Adipocyte (in vitro differentiated cells): ENCODE measurements at regions not wholly inside any gene's neighbourhood (a gene's known extent, or its start where the extent isn't known, plus 50 kb on each side); places are given as distances from the start of the nearest gene placed in this dataset.
A peak's percentile ranks its signal among the peaks of the same experiment; 100 is the strongest.

ENCODE experiments used
- DNase-seq: peaks from one replicate; pipeline ENCODE4 v3.0.0-alpha.2; 2015; ENCODE audit warnings: low read depth
- H3K27me3 ChIP-seq: replicated peaks from 2 replicates; pipeline ENCODE4 v1.7.0; 2013; ENCODE audit warnings: mild to moderate bottlenecking, low read length, moderate library complexity; ENCODE audit not compliant: control insufficient read depth, insufficient read depth
- H3K36me3 ChIP-seq: 2 replicates; pipeline ENCODE4 v1.7.0; 2013; ENCODE audit warnings: low read length, mild to moderate bottlenecking, moderate library complexity; ENCODE audit not compliant: control insufficient read depth, insufficient read depth, severe bottlenecking
- H3K4me1 ChIP-seq: 2 replicates; pipeline ENCODE4 v1.7.0; 2013; ENCODE audit warnings: mild to moderate bottlenecking, low read length, moderate library complexity; ENCODE audit not compliant: control insufficient read depth, insufficient read depth
- H3K4me3 ChIP-seq: 2 replicates; pipeline ENCODE4 v1.7.0; 2013; ENCODE audit warnings: mild to moderate bottlenecking, low read length, moderate library complexity
- H3K9ac ChIP-seq: 2 replicates; pipeline ENCODE4 v1.7.0; 2013; ENCODE audit warnings: mild to moderate bottlenecking, low read length, moderate library complexity
- H3K9me3 ChIP-seq: 2 replicates; pipeline ENCODE4 v1.7.0; 2013; ENCODE audit warnings: mild to moderate bottlenecking, low read length, moderate library complexity; ENCODE audit not compliant: control insufficient read depth

DNA sequence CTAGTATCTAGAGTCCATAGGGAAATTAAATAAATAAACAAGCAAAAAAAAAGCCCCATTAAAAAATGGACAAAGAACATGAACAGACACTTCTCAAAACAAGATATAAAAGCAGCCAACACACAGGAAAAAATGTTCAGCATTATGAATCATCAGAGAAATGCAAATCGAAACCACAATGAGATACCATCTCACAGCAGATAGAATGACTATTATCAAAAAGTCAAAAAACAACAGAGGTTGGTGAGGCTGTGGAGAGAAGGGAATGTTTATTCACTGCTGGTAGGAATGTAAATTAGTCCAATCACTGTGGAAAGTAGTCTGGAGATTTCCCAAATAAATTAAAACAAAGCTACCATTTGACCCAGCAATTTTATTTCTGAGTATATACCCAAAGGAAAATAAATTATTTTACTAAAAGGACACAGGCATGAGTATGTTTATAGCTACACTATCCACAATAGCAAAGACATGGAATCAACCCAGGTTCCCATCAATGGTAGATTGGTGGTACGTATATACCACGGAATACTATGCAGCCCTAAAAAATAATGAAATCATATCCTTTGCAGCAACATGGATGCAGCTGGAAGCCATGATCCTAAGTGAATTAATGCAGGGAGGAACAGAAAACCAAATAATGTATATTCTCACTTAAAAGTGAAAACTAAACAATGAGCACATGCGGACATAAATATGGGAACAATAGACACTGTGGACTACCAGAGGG, 366.5 kb upstream of the SEMA3C start:
- H3K9me3 ChIP-seq: no peaks in the 10 kb centered on the region
- no peaks in the 10 kb centered on the region for H3K36me3 ChIP-seq
- peak; percentile 86 for DNase-seq
- H3K4me3 ChIP-seq: no peak overlapping the region
- no peak overlapping the region for H3K9ac ChIP-seq
- peaks cover 9% of the 10 kb centered on the region for H3K4me1 ChIP-seq
- no peaks in the 10 kb centered on the region for H3K27me3 ChIP-seq

DNA sequence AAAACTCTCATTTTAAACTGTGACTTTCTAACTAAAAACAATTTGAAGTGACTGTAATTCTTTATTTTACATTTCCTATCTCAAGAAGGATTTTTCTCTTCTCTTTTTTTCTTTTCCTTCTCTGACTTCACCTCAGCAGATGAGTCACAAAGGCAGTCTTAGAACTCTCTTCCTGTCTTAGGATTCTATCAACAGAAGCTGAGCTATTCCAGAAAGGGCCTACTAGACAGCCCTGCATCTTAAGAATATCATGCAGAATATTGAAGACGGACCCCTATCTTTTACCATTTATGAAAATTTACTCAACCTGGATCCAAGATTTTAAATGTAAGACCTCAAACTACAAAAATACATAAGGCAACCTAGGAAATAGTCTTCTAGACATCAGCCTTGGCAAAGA, 365.7 kb upstream of the SEMA3C start:
- Histone ChIP-seq H3K4me1 (peaks cover 9% of the 10 kb centered on the region), H3K9me3 (no peaks in the 10 kb centered on the region), H3K4me3 (no peak overlapping the region), H3K36me3 (no peaks in the 10 kb centered on the region), H3K9ac (no peak overlapping the region), H3K27me3 (no peaks in the 10 kb centered on the region)
- peak; percentile 56 for DNase-seq

DNA sequence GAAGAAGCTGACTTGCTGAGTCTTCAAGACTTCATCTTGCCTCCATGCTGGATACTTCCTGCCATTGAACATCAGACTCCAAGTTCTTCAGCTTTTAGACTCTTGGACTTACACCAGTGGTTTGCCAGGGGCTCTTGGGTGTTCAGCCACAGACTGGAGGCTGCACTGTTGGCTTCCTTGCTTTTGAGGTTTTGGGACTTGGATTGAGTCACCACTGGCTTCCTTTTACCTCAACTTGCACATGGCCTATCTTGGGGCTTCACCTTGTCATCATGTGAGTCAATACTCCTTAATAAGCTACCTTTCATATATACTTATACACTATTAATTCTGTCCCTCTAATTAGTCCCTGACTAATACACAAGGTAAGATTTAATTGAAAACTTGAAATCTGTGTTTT, 361.7 kb upstream of the SEMA3C start:
- Histone ChIP-seq H3K4me1 (peaks cover 9% of the 10 kb centered on the region), H3K27me3 (no peaks in the 10 kb centered on the region), H3K9ac (no peak overlapping the region), H3K36me3 (no peaks in the 10 kb centered on the region), H3K9me3 (no peaks in the 10 kb centered on the region), H3K4me3 (no peak overlapping the region)
- DNase-seq: no peak

DNA sequence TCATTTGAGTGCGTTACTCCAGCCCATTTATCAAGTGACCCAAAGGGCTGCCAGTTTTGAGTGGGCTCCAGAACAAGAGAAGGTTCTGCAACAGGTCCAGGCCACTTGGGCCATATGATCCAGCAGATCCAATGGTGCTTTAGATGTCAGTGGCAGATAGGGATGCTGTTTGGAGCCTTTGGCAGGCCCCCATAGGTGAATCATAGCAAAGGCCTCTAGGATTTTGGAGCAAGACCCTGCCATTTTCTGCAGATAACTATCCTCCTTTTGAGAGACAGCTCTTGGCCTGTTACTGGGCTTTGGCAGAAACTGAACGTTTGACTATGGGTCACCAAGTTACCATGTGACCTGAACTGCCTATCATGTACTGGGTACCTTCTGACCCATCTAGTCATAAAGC, 358.8 kb upstream of the SEMA3C start:
- DNase-seq: no peak

DNA sequence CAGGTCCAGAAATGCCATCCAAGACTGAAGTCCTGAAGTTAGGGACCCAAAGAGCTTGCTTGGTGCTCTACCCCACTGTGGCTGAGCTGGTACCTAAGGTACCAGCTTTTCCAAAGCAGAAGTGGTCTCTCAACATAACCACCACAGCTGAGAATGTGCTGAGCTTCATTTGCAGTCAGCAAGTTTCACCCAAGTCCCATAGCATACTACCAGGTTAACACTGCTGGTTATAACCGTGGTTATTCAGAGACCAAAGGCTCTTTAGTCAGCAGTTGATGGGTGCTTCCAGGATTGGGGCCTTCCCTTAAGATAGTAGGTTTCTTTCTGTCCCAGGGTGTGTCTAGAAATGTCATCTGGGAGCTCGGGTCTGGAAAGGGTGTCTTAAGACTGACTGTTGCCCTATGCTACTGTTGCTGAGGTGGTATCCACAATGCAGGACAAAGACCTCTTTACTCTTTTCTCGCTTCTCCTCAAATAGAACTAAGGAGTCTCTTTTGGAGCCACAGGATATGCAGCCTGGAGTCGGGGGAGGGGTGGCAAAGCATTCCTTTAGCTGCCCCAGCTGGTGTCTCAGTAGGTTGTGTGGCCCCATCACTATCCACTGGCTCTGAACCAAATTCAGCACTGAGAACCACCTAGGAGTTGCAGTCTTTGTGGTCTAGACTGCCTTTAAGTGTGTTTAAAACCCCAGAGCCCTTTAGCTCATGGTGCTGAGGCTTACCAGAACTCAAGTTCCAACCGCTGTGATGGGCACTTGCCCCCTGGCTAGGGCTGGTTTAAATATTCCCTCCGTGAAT, 354.9 kb upstream of the SEMA3C start:
- no peaks in the 10 kb centered on the region for H3K9me3 ChIP-seq
- no peak overlapping the region for H3K9ac ChIP-seq
- no peaks in the 10 kb centered on the region for H3K27me3 ChIP-seq
- DNase-seq: no peak
- no peaks in the 10 kb centered on the region for H3K36me3 ChIP-seq
- H3K4me3 ChIP-seq: no peak overlapping the region
- no peaks in the 10 kb centered on the region for H3K4me1 ChIP-seq

More for the DNA sequence above, 358.8 kb upstream of the SEMA3C start:
- Histone ChIP-seq H3K4me3 (no peak overlapping the region), H3K9me3 (no peaks in the 10 kb centered on the region), H3K9ac (no peak overlapping the region), H3K36me3 (no peaks in the 10 kb centered on the region), H3K27me3 (no peaks in the 10 kb centered on the region), H3K4me1 (no peaks in the 10 kb centered on the region)

DNA sequence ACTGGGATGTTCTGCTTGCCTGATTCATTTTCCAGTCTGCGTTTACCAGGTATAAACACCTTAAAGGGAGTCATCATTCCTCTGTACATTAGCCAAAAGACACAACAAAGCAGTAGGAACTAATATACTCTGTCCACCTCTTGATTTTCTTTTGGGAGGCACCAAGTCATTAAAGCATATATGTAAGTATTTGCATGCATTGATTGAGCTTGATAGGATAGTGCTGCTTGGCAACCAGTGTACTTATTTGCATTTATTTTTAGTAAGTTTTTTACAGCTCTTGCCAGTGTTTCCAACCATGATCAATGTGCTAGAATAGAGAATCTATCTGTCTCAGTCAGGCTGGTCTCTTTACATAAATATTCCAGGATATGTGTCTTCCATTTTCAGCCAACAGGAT, 353.3 kb upstream of the SEMA3C start:
- H3K4me3 ChIP-seq: no peak overlapping the region
- no peak overlapping the region for H3K9ac ChIP-seq
- no peaks in the 10 kb centered on the region for H3K4me1 ChIP-seq
- no peak for DNase-seq
- no peaks in the 10 kb centered on the region for H3K27me3 ChIP-seq
- no peaks in the 10 kb centered on the region for H3K9me3 ChIP-seq
- H3K36me3 ChIP-seq: no peaks in the 10 kb centered on the region

DNA sequence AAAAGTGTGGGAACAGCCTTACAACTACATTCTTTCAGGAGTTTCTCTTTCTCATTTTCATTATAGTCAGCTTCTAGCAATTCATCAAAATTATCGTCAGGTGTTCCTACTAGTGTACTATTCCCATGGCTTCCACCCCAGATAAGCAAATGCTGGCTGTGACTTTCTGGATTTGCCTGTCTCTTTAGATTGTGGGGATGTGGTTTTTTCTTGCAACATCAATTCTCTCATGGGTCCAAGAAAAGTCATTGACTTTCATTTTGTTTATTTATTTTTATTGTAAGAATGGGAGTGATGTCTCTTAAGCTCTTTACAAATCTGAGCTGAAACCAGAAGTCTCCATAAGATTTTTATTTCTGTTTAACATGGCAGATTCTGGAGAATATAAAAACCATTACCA, 349.7 kb upstream of the SEMA3C start:
- Histone ChIP-seq H3K4me3 (no peak overlapping the region), H3K27me3 (no peaks in the 10 kb centered on the region)

DNA sequence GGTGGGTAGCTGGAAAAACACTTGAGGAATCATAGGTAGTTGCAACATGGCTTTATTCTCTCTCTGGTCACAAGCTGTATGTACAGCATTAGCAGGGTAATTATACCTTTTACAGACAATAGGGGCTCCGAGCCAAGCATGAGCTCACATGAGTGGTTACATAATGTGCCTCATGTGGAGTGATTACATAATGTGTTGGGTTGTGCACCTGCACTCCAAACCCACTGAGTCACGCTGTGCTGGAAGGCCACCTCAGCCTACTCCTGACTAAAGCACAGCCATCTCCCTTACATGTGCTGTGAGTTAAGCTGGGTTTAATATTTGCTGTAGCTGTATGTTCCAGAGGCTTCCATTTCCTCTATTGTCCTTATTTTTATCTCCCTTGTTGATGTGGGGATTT, 348.7 kb upstream of the SEMA3C start:
- DNase-seq: no peak
- H3K4me1 ChIP-seq: no peaks in the 10 kb centered on the region
- H3K4me3 ChIP-seq: no peak overlapping the region
- peaks cover 4% of the 10 kb centered on the region for H3K9me3 ChIP-seq
- no peaks in the 10 kb centered on the region for H3K27me3 ChIP-seq
- H3K9ac ChIP-seq: no peak overlapping the region
- H3K36me3 ChIP-seq: no peaks in the 10 kb centered on the region

More for the DNA sequence above, 349.7 kb upstream of the SEMA3C start:
- Histone ChIP-seq H3K4me1 (no peaks in the 10 kb centered on the region), H3K36me3 (no peaks in the 10 kb centered on the region), H3K9me3 (peaks cover 1% of the 10 kb centered on the region), H3K9ac (no peak overlapping the region)
- peak; percentile 64 for DNase-seq

DNA sequence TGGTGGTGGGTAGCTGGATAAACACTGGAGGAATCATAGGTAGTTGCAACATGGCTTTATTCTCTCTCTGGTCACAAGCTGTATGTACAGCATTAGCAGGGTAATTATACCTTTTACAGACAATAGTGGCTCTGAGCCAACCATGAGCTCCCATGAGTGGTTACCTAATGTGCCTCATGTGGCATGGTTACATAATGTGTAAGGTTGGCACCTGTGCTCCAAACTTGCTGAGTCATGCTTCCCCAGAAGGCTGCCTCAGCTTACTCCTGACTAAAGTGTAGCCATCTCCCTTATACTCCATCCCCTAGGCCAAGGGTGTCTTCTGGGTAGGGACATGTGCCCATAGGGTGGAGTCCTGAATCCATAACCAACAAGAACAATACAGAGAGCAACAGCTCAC, 345.3 kb upstream of the SEMA3C start:
- Histone ChIP-seq H3K9ac (no peak overlapping the region), H3K4me1 (no peaks in the 10 kb centered on the region), H3K9me3 (peaks cover 33% of the 10 kb centered on the region), H3K27me3 (no peaks in the 10 kb centered on the region), H3K36me3 (no peaks in the 10 kb centered on the region), H3K4me3 (no peak overlapping the region)
- DNase-seq: no peak

DNA sequence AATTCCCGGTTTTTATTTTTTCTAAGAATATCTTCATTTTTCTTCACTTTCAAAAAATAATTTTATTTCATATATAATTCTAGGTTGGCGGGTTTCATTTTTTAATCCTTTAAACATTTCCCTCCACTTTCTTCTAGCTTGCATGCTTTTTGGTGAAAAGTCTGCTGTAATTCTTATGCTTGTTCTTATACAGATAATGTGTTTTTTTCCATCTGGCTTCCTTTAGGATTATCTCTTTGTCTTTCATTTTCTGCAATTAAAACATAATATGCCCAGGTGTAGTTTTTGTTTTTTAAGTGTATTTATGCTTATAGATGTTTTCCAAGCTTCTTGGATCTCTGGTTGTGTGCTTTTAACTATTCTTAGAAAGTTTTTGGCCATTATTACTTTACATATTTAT, 341.3 kb upstream of the SEMA3C start:
- Histone ChIP-seq H3K9me3 (peaks cover 37% of the 10 kb centered on the region), H3K4me3 (peak overlapping the region; percentile 29), H3K36me3 (no peaks in the 10 kb centered on the region), H3K27me3 (no peaks in the 10 kb centered on the region), H3K4me1 (no peaks in the 10 kb centered on the region), H3K9ac (no peak overlapping the region)
- DNase-seq: no peak

DNA sequence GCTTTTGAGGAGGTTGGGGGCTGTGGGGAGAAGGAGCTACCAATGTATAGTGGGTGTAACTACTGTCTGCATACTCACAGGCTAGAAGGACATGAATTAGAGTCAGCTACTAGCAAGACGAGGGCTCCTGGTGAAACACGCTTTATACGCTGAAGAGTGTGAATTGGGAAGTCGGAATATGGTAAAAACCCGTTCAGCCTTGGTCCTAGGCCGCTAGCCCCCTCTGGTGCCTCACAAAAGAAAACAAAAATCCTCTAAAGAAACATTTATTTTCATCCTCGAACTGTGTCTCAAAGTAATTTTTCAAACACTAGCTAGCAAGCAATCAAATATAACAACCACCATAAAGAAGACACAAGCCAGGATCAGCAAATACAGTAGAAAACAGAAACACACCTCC, 338.1 kb upstream of the SEMA3C start:
- Histone ChIP-seq H3K4me3 (no peak overlapping the region), H3K9ac (no peak overlapping the region), H3K9me3 (peaks cover 31% of the 10 kb centered on the region), H3K27me3 (no peaks in the 10 kb centered on the region), H3K4me1 (no peaks in the 10 kb centered on the region), H3K36me3 (no peaks in the 10 kb centered on the region)
- DNase-seq: no peak
